ENCODE measurements at regions not wholly inside any gene's neighbourhood (a gene's known extent, or its start where the extent isn't known, plus 50 kb on each side); places are given as distances from the start of the nearest gene placed in this dataset.

DNA sequence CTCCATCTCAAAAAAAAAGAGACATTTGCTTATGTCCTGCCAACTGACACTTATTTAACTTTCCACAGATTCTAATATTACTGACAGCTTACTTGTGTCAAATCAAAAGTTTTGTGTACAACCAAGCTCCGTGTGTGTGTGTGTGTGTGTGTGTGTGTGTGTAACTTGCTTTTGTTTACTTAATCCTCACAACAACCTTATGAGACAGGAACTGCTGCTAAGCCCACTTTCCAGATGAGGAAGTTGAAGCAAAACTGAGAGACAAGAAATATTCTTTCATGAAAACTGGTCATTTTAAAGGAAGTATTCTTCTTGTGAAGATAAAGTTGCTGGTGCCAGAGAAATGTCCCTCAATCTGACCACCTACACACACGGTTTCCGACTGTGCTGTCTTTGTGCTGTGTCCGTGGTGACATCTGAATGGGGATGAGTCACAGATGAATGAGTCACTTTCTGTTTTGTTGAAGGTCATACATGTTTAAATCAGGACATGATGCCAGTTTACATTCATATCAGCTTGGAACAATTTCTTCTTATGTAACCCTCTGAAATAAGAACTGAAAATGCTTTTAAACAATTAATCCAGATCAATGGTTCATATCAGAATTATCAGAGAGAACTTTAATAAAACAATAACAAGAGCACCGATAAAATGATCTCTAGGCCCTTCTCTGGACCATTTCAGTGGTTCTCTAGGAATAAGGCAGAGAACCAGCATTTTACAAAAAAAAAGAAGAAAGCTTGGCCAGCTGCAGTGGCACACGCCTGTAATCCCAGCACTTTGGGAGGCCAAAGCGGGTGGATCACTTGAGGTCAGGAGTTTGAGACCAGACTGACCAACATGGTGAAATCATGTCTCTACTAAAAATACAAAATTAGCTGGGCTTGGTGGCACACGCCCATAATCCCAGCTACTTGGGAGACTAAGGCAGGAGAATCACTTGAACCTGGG, 95.5 kb downstream of the THNSL2 start:
- H3K79me2 ChIP-seq (replicated peaks; ENCODE audit: insufficient read depth, low read length): no peaks in the 10 kb centered on the region
- H2AFZ ChIP-seq (ENCODE audit: low read depth, low read length): no peak overlapping the region
- no peaks in the 10 kb centered on the region for H4K20me1 ChIP-seq (ENCODE audit: insufficient read depth)
- no peaks in the 10 kb centered on the region for H3K9me2 ChIP-seq (ENCODE audit: insufficient read depth, low read length)
- no peak overlapping the region for H3K27ac ChIP-seq (ENCODE audit: low read length)
- H3K27me3 ChIP-seq (ENCODE audit: insufficient read depth, low read depth, low read length): no peaks in the 10 kb centered on the region
- no peaks in the 10 kb centered on the region for H3K36me3 ChIP-seq (ENCODE audit: insufficient read depth, low read length)
- no peak overlapping the region for H3K4me2 ChIP-seq (ENCODE audit: low read length)
- no peak overlapping the region for H3K4me3 ChIP-seq (ENCODE audit: low read length)
- TF ChIP-seq, protein P1, sequence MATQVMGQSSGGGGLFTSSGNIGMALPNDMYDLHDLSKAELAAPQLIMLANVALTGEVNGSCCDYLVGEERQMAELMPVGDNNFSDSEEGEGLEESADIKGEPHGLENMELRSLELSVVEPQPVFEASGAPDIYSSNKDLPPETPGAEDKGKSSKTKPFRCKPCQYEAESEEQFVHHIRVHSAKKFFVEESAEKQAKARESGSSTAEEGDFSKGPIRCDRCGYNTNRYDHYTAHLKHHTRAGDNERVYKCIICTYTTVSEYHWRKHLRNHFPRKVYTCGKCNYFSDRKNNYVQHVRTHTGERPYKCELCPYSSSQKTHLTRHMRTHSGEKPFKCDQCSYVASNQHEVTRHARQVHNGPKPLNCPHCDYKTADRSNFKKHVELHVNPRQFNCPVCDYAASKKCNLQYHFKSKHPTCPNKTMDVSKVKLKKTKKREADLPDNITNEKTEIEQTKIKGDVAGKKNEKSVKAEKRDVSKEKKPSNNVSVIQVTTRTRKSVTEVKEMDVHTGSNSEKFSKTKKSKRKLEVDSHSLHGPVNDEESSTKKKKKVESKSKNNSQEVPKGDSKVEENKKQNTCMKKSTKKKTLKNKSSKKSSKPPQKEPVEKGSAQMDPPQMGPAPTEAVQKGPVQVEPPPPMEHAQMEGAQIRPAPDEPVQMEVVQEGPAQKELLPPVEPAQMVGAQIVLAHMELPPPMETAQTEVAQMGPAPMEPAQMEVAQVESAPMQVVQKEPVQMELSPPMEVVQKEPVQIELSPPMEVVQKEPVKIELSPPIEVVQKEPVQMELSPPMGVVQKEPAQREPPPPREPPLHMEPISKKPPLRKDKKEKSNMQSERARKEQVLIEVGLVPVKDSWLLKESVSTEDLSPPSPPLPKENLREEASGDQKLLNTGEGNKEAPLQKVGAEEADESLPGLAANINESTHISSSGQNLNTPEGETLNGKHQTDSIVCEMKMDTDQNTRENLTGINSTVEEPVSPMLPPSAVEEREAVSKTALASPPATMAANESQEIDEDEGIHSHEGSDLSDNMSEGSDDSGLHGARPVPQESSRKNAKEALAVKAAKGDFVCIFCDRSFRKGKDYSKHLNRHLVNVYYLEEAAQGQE (IDR thresholded peaks at IDR 0.05; ENCODE audit: borderline replicate concordance): no peak
- TF ChIP-seq MXI1 (conservative IDR thresholded peaks at IDR 0.05; ENCODE audit: poor library complexity, severe bottlenecking) (no peak), POLR2AphosphoS5 (IDR thresholded peaks at IDR 0.05) (no peak), TAF1 (IDR thresholded peaks at IDR 0.05; ENCODE audit: low read depth) (no peak), SMC3 (conservative IDR thresholded peaks at IDR 0.05; ENCODE audit: poor library complexity) (no peak), EP300 (conservative IDR thresholded peaks at IDR 0.05; ENCODE audit: poor library complexity, severe bottlenecking) (no peak), EZH2 (IDR thresholded peaks at IDR 0.05; ENCODE audit: borderline replicate concordance, insufficient read depth, low read length, poor library complexity, severe bottlenecking) (no peak), RAD21 (conservative IDR thresholded peaks at IDR 0.05) (no peak)
- TF ChIP-seq, protein P2, sequence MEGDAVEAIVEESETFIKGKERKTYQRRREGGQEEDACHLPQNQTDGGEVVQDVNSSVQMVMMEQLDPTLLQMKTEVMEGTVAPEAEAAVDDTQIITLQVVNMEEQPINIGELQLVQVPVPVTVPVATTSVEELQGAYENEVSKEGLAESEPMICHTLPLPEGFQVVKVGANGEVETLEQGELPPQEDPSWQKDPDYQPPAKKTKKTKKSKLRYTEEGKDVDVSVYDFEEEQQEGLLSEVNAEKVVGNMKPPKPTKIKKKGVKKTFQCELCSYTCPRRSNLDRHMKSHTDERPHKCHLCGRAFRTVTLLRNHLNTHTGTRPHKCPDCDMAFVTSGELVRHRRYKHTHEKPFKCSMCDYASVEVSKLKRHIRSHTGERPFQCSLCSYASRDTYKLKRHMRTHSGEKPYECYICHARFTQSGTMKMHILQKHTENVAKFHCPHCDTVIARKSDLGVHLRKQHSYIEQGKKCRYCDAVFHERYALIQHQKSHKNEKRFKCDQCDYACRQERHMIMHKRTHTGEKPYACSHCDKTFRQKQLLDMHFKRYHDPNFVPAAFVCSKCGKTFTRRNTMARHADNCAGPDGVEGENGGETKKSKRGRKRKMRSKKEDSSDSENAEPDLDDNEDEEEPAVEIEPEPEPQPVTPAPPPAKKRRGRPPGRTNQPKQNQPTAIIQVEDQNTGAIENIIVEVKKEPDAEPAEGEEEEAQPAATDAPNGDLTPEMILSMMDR (IDR thresholded peaks at IDR 0.05; ENCODE audit: poor library complexity, severe bottlenecking): no peak
- no peak overlapping the region for H3K9ac ChIP-seq (ENCODE audit: low read length)
- H3F3A ChIP-seq (ENCODE audit: insufficient read depth, low read length, poor library complexity, severe bottlenecking): no peaks in the 10 kb centered on the region
- peaks cover 6% of the 10 kb centered on the region for H3K9me3 ChIP-seq (ENCODE audit: low read length)

DNA sequence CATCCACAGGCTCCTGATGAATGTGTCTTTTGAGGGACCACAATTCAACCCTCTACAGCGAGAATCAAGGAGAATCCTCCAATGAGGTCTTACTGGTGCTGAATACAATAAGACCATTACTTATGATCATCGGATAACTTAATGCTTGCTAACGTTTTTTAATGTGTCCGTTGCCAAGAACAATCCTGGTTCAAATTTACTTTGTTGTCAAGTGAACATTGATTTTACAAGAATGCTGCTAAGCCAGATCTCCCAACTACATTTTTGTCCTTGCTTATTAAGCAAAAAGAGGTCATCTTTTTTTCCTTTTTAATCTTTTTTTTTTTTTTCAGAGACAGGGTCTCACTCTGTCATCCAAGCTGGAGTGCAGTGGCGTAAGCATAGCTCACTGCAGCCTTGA, 93.7 kb downstream of the THNSL2 start:
- TF ChIP-seq POLR2AphosphoS5 (IDR thresholded peaks at IDR 0.05): no peak
- TF ChIP-seq, protein P1 (IDR thresholded peaks at IDR 0.05; ENCODE audit: borderline replicate concordance): no peak
- TF ChIP-seq MXI1 (conservative IDR thresholded peaks at IDR 0.05; ENCODE audit: poor library complexity, severe bottlenecking): no peak
- no peak for TF ChIP-seq RAD21 (conservative IDR thresholded peaks at IDR 0.05)
- no peak for TF ChIP-seq EP300 (conservative IDR thresholded peaks at IDR 0.05; ENCODE audit: poor library complexity, severe bottlenecking)
- TF ChIP-seq SMC3 (conservative IDR thresholded peaks at IDR 0.05; ENCODE audit: poor library complexity): no peak
- TF ChIP-seq, protein P2 (IDR thresholded peaks at IDR 0.05; ENCODE audit: poor library complexity, severe bottlenecking): no peak
- no peak for TF ChIP-seq TAF1 (IDR thresholded peaks at IDR 0.05; ENCODE audit: low read depth)
- no peak for TF ChIP-seq EZH2 (IDR thresholded peaks at IDR 0.05; ENCODE audit: borderline replicate concordance, insufficient read depth, low read length, poor library complexity, severe bottlenecking)
- no peaks in the 10 kb centered on the region for H3K27me3 ChIP-seq (ENCODE audit: insufficient read depth, low read depth, low read length)
- no peaks in the 10 kb centered on the region for H4K20me1 ChIP-seq (ENCODE audit: insufficient read depth)
- no peaks in the 10 kb centered on the region for H3K9me2 ChIP-seq (ENCODE audit: insufficient read depth, low read length)
- H3K79me2 ChIP-seq (replicated peaks; ENCODE audit: insufficient read depth, low read length): no peaks in the 10 kb centered on the region
- H3K27ac ChIP-seq (ENCODE audit: low read length): no peak overlapping the region
- no peak overlapping the region for H2AFZ ChIP-seq (ENCODE audit: low read depth, low read length)
- H3F3A ChIP-seq (ENCODE audit: insufficient read depth, low read length, poor library complexity, severe bottlenecking): no peaks in the 10 kb centered on the region
- no peaks in the 10 kb centered on the region for H3K9me3 ChIP-seq (ENCODE audit: low read length)
- H3K4me3 ChIP-seq (ENCODE audit: low read length): no peak overlapping the region
- H3K36me3 ChIP-seq (ENCODE audit: insufficient read depth, low read length): no peaks in the 10 kb centered on the region
- H3K4me2 ChIP-seq (ENCODE audit: low read length): no peak overlapping the region
- H3K9ac ChIP-seq (ENCODE audit: low read length): no peak overlapping the region
